PFSK-1 (cell line): ENCODE measurements at regions not wholly inside any gene's neighbourhood (a gene's known extent, or its start where the extent isn't known, plus 50 kb on each side); places are given as distances from the start of the nearest gene placed in this dataset.

Experiments
- FOXP2 ChIP-seq: optimal IDR thresholded peaks from 2 replicates; pipeline ENCODE3; 2011; ENCODE audit warnings: borderline replicate concordance, control low read depth, inconsistent platforms; ENCODE audit not compliant: insufficient read depth; ENCODE audit errors: extremely low read length, extremely low read depth
- POLR2AphosphoS5 ChIP-seq: IDR thresholded peaks from 2 replicates; pipeline ENCODE4 v1.6.1; 2012; ENCODE audit warnings: low read depth, mild to moderate bottlenecking, control low read depth, low read length, moderate library complexity
- SIN3A ChIP-seq: IDR thresholded peaks from 2 replicates; pipeline ENCODE4 v1.6.1; 2012; ENCODE audit warnings: mild to moderate bottlenecking, low read length, moderate library complexity, borderline replicate concordance; ENCODE audit not compliant: insufficient read depth
- TAF1 ChIP-seq: IDR thresholded peaks from 2 replicates; pipeline ENCODE4 v1.6.1; 2012; ENCODE audit warnings: low read length, control low read depth, borderline replicate concordance; ENCODE audit not compliant: insufficient read depth
- TF ChIP-seq, protein P1 (sequence below), 2 experiments: IDR thresholded peaks; 2 replicates each; pipeline versions ENCODE4 v1.6.1 to v1.8.0; 2011 to 2012; ENCODE audit warnings: low read depth in 2 of 2, low read length in 2 of 2, control low read depth in 1 of 2, inconsistent platforms in 1 of 2, mild to moderate bottlenecking in 1 of 2, moderate library complexity in 1 of 2; ENCODE audit not compliant: insufficient read depth in 1 of 2

GRCh38 chr17:34203018-34203638 is 52.0 kb upstream of the CCL2 start:
- TF ChIP-seq POLR2AphosphoS5 (no peak), TAF1 (no peak), SIN3A (no peak), FOXP2 (no peak)
- TF ChIP-seq, protein P1, sequence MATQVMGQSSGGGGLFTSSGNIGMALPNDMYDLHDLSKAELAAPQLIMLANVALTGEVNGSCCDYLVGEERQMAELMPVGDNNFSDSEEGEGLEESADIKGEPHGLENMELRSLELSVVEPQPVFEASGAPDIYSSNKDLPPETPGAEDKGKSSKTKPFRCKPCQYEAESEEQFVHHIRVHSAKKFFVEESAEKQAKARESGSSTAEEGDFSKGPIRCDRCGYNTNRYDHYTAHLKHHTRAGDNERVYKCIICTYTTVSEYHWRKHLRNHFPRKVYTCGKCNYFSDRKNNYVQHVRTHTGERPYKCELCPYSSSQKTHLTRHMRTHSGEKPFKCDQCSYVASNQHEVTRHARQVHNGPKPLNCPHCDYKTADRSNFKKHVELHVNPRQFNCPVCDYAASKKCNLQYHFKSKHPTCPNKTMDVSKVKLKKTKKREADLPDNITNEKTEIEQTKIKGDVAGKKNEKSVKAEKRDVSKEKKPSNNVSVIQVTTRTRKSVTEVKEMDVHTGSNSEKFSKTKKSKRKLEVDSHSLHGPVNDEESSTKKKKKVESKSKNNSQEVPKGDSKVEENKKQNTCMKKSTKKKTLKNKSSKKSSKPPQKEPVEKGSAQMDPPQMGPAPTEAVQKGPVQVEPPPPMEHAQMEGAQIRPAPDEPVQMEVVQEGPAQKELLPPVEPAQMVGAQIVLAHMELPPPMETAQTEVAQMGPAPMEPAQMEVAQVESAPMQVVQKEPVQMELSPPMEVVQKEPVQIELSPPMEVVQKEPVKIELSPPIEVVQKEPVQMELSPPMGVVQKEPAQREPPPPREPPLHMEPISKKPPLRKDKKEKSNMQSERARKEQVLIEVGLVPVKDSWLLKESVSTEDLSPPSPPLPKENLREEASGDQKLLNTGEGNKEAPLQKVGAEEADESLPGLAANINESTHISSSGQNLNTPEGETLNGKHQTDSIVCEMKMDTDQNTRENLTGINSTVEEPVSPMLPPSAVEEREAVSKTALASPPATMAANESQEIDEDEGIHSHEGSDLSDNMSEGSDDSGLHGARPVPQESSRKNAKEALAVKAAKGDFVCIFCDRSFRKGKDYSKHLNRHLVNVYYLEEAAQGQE (IDR thresholded peaks at IDR 0.05; ENCODE audit: insufficient read depth in 1 of 2, low read depth in 2 of 2, low read length in 2 of 2) = no peak

- TF ChIP-seq TAF1 (no peak), POLR2AphosphoS5 (no peak), FOXP2 (no peak), SIN3A (no peak)
- TF ChIP-seq, protein P1 (IDR thresholded peaks at IDR 0.05; ENCODE audit: insufficient read depth in 1 of 2, low read depth in 2 of 2, low read length in 2 of 2) = no peak
Observed at GRCh38 chr17:34204402-34204801, 50.7 kb upstream of the CCL2 start.
